ENCODE measurements at regions not wholly inside any gene's neighbourhood (a gene's known extent, or its start where the extent isn't known, plus 50 kb on each side); places are given as distances from the start of the nearest gene placed in this dataset.

DNA sequence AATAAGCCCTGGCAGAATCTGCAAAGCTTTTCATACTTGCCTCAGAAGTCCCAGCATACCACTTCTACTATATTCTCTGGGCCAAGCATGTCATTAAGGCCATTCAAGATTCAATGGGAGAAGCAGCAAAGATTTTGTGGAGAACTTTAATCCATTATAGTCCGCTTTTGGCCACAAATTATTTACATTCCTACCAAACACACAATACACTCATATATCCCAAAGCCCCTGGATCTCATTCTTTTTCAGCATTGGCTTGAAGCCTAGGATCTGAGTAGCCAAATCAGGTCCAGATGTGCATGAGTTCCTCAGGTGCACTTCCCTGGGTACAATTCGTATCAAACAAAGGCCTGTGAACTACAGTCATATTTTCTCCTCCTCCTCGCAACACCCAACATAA is 203.4 kb downstream of the NDFIP2 start:
- Histone ChIP-seq H3K4me3 (ENCODE audit: insufficient read depth, low read depth, low read length) (no peak overlapping the region), H3K56ac (ENCODE audit: extremely low read depth, insufficient read depth, low read length) (no peak overlapping the region), H2BK20ac (ENCODE audit: low read depth, low read length) (no peak overlapping the region), H4K8ac (ENCODE audit: low read depth in 2 of 2, low read length in 2 of 2) (no peak overlapping the region), H2AK9ac (replicated peaks; ENCODE audit: low read depth, low read length, poor library complexity) (no peak overlapping the region), H3K27ac (ENCODE audit: insufficient read depth, low read length) (no peak overlapping the region), H4K5ac (ENCODE audit: low read depth, low read length) (no peak overlapping the region), H3K27me3 (ENCODE audit: control insufficient read depth, insufficient read depth, low read length) (no peaks in the 10 kb centered on the region), H3K79me1 (ENCODE audit: low read depth in 1 of 2, low read length in 2 of 2) (no peaks in the 10 kb centered on the region), H2AK5ac (ENCODE audit: low read depth, low read length) (no peak overlapping the region), H2BK5ac (ENCODE audit: low read depth, low read length, poor library complexity, severe bottlenecking) (no peak overlapping the region), H3K18ac (ENCODE audit: low read depth, low read length) (no peak overlapping the region), H3K9ac (ENCODE audit: low read depth, low read length) (no peak overlapping the region), H3K14ac (replicated peaks; ENCODE audit: low read depth, low read length) (no peak overlapping the region), H2BK120ac (ENCODE audit: low read depth, low read length) (no peak overlapping the region), H3K4me1 (ENCODE audit: control insufficient read depth, insufficient read depth, low read length) (no peaks in the 10 kb centered on the region), H2AFZ (replicated peaks; ENCODE audit: low read length, poor library complexity) (no peak overlapping the region), H3K36me3 (ENCODE audit: control insufficient read depth, insufficient read depth, low read length) (no peaks in the 10 kb centered on the region), H4K20me1 (ENCODE audit: insufficient read depth, low read length) (no peaks in the 10 kb centered on the region), H3K23ac (ENCODE audit: low read depth, low read length) (no peak overlapping the region), H3K9me1 (ENCODE audit: insufficient read depth, low read length) (no peaks in the 10 kb centered on the region), H3K4ac (ENCODE audit: low read depth, low read length) (no peak overlapping the region), H3K4me2 (ENCODE audit: low read depth, low read length) (no peak overlapping the region), H2BK15ac (ENCODE audit: low read depth, low read length) (no peak overlapping the region), H3K9me3 (ENCODE audit: control insufficient read depth, insufficient read depth, low read length) (no peaks in the 10 kb centered on the region), H4K91ac (ENCODE audit: insufficient read depth, low read depth, low read length) (no peak overlapping the region)
- TF ChIP-seq POLR2A (IDR thresholded peaks at IDR 0.05; ENCODE audit: low read depth, low read length) (no peak), RFX5 (IDR thresholded peaks at IDR 0.05; ENCODE audit: low read depth, low read length) (no peak)
- dilution Hi-C loops (cut with HindIII; ENCODE audit: low sequenced_read_pairs, unreplicated experiment) = no loop called here
- WGBS, 2 experiments (ENCODE audit: extremely low coverage in 2 of 2, insufficient read length in 1 of 2) = 40% methylated on average over 1 of the region's 3 CpGs; no CpG with 5 or more reads in 1 of the 2 experiments
- ATAC-seq (ENCODE audit: low read depth) (no peak), DNase-seq (peak; percentile 4)
- no TSS peak for BruUV-seq (replicated peaks)
- ChIA-PET CTCF (no interaction called here), POLR2A (ENCODE audit: unreplicated experiment) (interaction anchor here (0.6 kb wide), 1 partner anchor 1072 kb away, joined by 8 read pairs; no protein-coding TSS in a partner anchor)
- in situ Hi-C loops (cut with MboI; ENCODE audit: low sequenced_read_pairs) = no loop called here
- intact Hi-C loops (cut with micrococcal nuclease) = no loop called here

All from IMR-90 (cell line).